ENCODE measurements at regions not wholly inside any gene's neighbourhood (a gene's known extent, or its start where the extent isn't known, plus 50 kb on each side); places are given as distances from the start of the nearest gene placed in this dataset.

GRCh38 chr7:25664593-25664992 is 436.3 kb upstream of the NPVF start:
- Mint-ChIP-seq H3K36me3 (peaks cover 2% of the 10 kb centered on the region), H3K27me3 (peaks cover 8% of the 10 kb centered on the region), H3K4me1 (no peaks in the 10 kb centered on the region), H3K9me3 (no peaks in the 10 kb centered on the region), H3K27ac (no peak overlapping the region), H3K4me3 (no peak overlapping the region)

- Mint-ChIP-seq H3K4me3 (peak overlapping the region in 1 of 4 donors; percentile 9), H3K4me1 (no peaks in the 10 kb centered on the region), H3K27me3 (peaks cover 4% of the 10 kb centered on the region), H3K9me3 (no peaks in the 10 kb centered on the region), H3K36me3 (peaks cover 2% of the 10 kb centered on the region), H3K27ac (no peak overlapping the region)
Observed at GRCh38 chr7:25665374-25665773, 437.1 kb upstream of the NPVF start.

GRCh38 chr7:25665903-25666670 is 437.8 kb upstream of the NPVF start:
- H3K27me3 Mint-ChIP-seq: peaks cover 4% of the 10 kb centered on the region

GRCh38 chr7:25666671-25667060 is 438.4 kb upstream of the NPVF start:
- H3K27ac Mint-ChIP-seq: no peak overlapping the region
- peaks cover 2% of the 10 kb centered on the region for H3K36me3 Mint-ChIP-seq
- H3K4me3 Mint-ChIP-seq: no peak overlapping the region
- no peaks in the 10 kb centered on the region for H3K4me1 Mint-ChIP-seq
- H3K9me3 Mint-ChIP-seq: peaks cover 0 to 3% (median 0%) of the 10 kb centered on the region in 3 donors
- peaks cover 4% of the 10 kb centered on the region for H3K27me3 Mint-ChIP-seq

More at GRCh38 chr7:25665903-25666670, 437.8 kb upstream of the NPVF start:
- H3K27ac Mint-ChIP-seq: no peak overlapping the region
- no peaks in the 10 kb centered on the region for H3K9me3 Mint-ChIP-seq
- no peak overlapping the region for H3K4me3 Mint-ChIP-seq
- H3K36me3 Mint-ChIP-seq: peaks cover 2% of the 10 kb centered on the region
- no peaks in the 10 kb centered on the region for H3K4me1 Mint-ChIP-seq

- Mint-ChIP-seq H3K27ac (no peak overlapping the region), H3K27me3 (peaks cover 2% of the 10 kb centered on the region), H3K36me3 (peaks cover 2% of the 10 kb centered on the region), H3K4me3 (no peak overlapping the region), H3K4me1 (no peaks in the 10 kb centered on the region), H3K9me3 (peaks cover 0 to 3% (median 0%) of the 10 kb centered on the region in 3 donors)
Observed at GRCh38 chr7:25669281-25669781, 441.0 kb upstream of the NPVF start.

- H3K9me3 Mint-ChIP-seq: peaks cover 0 to 3% (median 0%) of the 10 kb centered on the region in 3 donors
- H3K27me3 Mint-ChIP-seq: no peaks in the 10 kb centered on the region
Observed at GRCh38 chr7:25669961-25670841, 441.9 kb upstream of the NPVF start.

GRCh38 chr7:25671111-25671510 is 442.8 kb upstream of the NPVF start:
- Mint-ChIP-seq H3K4me1 (no peaks in the 10 kb centered on the region), H3K4me3 (no peak overlapping the region), H3K27me3 (no peaks in the 10 kb centered on the region), H3K27ac (no peak overlapping the region), H3K36me3 (no peaks in the 10 kb centered on the region), H3K9me3 (peaks cover 0 to 3% (median 0%) of the 10 kb centered on the region in 3 donors)

More at GRCh38 chr7:25669961-25670841, 441.9 kb upstream of the NPVF start:
- Mint-ChIP-seq H3K4me3 (no peak overlapping the region), H3K4me1 (no peaks in the 10 kb centered on the region), H3K36me3 (no peaks in the 10 kb centered on the region), H3K27ac (no peak overlapping the region)

- Mint-ChIP-seq H3K36me3 (no peaks in the 10 kb centered on the region), H3K4me3 (no peak overlapping the region), H3K4me1 (no peaks in the 10 kb centered on the region), H3K27me3 (no peaks in the 10 kb centered on the region), H3K9me3 (peaks cover 0 to 3% (median 0%) of the 10 kb centered on the region in 3 donors), H3K27ac (no peak overlapping the region)
Observed at GRCh38 chr7:25672496-25672895, 444.2 kb upstream of the NPVF start.

GRCh38 chr7:25675789-25676474 is 447.6 kb upstream of the NPVF start:
- Mint-ChIP-seq H3K4me1 (no peaks in the 10 kb centered on the region), H3K4me3 (no peak overlapping the region), H3K27ac (no peak overlapping the region), H3K36me3 (no peaks in the 10 kb centered on the region), H3K9me3 (peaks cover 0 to 4% (median 0%) of the 10 kb centered on the region in 3 donors), H3K27me3 (no peaks in the 10 kb centered on the region)

GRCh38 chr7:25677595-25677994 is 449.3 kb upstream of the NPVF start:
- H3K9me3 Mint-ChIP-seq: peaks cover 0 to 2% (median 0%) of the 10 kb centered on the region in 3 donors
- H3K36me3 Mint-ChIP-seq: no peaks in the 10 kb centered on the region
- no peak overlapping the region for H3K4me3 Mint-ChIP-seq
- no peak overlapping the region for H3K27ac Mint-ChIP-seq
- H3K4me1 Mint-ChIP-seq: no peaks in the 10 kb centered on the region
- no peaks in the 10 kb centered on the region for H3K27me3 Mint-ChIP-seq

GRCh38 chr7:25678215-25678614 is 449.9 kb upstream of the NPVF start:
- Mint-ChIP-seq H3K27ac (no peak overlapping the region), H3K4me1 (no peaks in the 10 kb centered on the region)

GRCh38 chr7:25680636-25681035 is 452.4 kb upstream of the NPVF start:
- Mint-ChIP-seq H3K4me3 (no peak overlapping the region), H3K9me3 (peaks cover 0 to 2% (median 0%) of the 10 kb centered on the region in 3 donors), H3K4me1 (no peaks in the 10 kb centered on the region), H3K27ac (no peak overlapping the region), H3K36me3 (no peaks in the 10 kb centered on the region), H3K27me3 (peaks cover 3% of the 10 kb centered on the region)

More at GRCh38 chr7:25678215-25678614, 449.9 kb upstream of the NPVF start:
- Mint-ChIP-seq H3K27me3 (no peaks in the 10 kb centered on the region), H3K36me3 (no peaks in the 10 kb centered on the region), H3K9me3 (peaks cover 0 to 2% (median 0%) of the 10 kb centered on the region in 3 donors), H3K4me3 (no peak overlapping the region)

GRCh38 chr7:25684360-25684759 is 456.1 kb upstream of the NPVF start:
- Mint-ChIP-seq H3K9me3 (peaks cover 0 to 2% (median 0%) of the 10 kb centered on the region in 3 donors), H3K4me3 (no peak overlapping the region), H3K27ac (no peak overlapping the region)

GRCh38 chr7:25686493-25686892 is 458.2 kb upstream of the NPVF start:
- Mint-ChIP-seq H3K4me1 (no peaks in the 10 kb centered on the region), H3K9me3 (no peaks in the 10 kb centered on the region), H3K4me3 (no peak overlapping the region), H3K27ac (no peak overlapping the region), H3K27me3 (peaks cover 9% of the 10 kb centered on the region), H3K36me3 (no peaks in the 10 kb centered on the region)

More at GRCh38 chr7:25684360-25684759, 456.1 kb upstream of the NPVF start:
- Mint-ChIP-seq H3K36me3 (no peaks in the 10 kb centered on the region), H3K27me3 (peaks cover 3% of the 10 kb centered on the region), H3K4me1 (no peaks in the 10 kb centered on the region)

- Mint-ChIP-seq H3K4me1 (no peaks in the 10 kb centered on the region), H3K4me3 (no peak overlapping the region), H3K36me3 (peaks cover 3% of the 10 kb centered on the region), H3K9me3 (no peaks in the 10 kb centered on the region), H3K27me3 (peaks cover 13% of the 10 kb centered on the region), H3K27ac (no peak overlapping the region)
Observed at GRCh38 chr7:25694211-25694610, 457.8 kb upstream of the NFE2L3 start.
